Adipocyte (in vitro differentiated cells): ENCODE measurements at regions not wholly inside any gene's neighbourhood (a gene's known extent, or its start where the extent isn't known, plus 50 kb on each side); places are given as distances from the start of the nearest gene placed in this dataset.

Experiments used
- DNase-seq: peaks from one replicate; pipeline ENCODE4 v3.0.0-alpha.2; 2015; ENCODE audit warnings: low read depth
- H3K27me3 ChIP-seq: replicated peaks from 2 replicates; pipeline ENCODE4 v1.7.0; 2013; ENCODE audit warnings: mild to moderate bottlenecking, low read length, moderate library complexity; ENCODE audit not compliant: control insufficient read depth, insufficient read depth
- H3K36me3 ChIP-seq: 2 replicates; pipeline ENCODE4 v1.7.0; 2013; ENCODE audit warnings: low read length, mild to moderate bottlenecking, moderate library complexity; ENCODE audit not compliant: control insufficient read depth, insufficient read depth, severe bottlenecking
- H3K4me1 ChIP-seq: 2 replicates; pipeline ENCODE4 v1.7.0; 2013; ENCODE audit warnings: mild to moderate bottlenecking, low read length, moderate library complexity; ENCODE audit not compliant: control insufficient read depth, insufficient read depth
- H3K4me3 ChIP-seq: 2 replicates; pipeline ENCODE4 v1.7.0; 2013; ENCODE audit warnings: mild to moderate bottlenecking, low read length, moderate library complexity
- H3K9ac ChIP-seq: 2 replicates; pipeline ENCODE4 v1.7.0; 2013; ENCODE audit warnings: mild to moderate bottlenecking, low read length, moderate library complexity
- H3K9me3 ChIP-seq: 2 replicates; pipeline ENCODE4 v1.7.0; 2013; ENCODE audit warnings: mild to moderate bottlenecking, low read length, moderate library complexity; ENCODE audit not compliant: control insufficient read depth

GRCh38 chr2:16130541-16130880 lies 190.2 kb downstream of the MYCN start:
- DNase-seq, result no peak
- H3K27me3 ChIP-seq, result no peaks in the 10 kb centered on the region
- H3K4me3 ChIP-seq, result no peak overlapping the region

DNA sequence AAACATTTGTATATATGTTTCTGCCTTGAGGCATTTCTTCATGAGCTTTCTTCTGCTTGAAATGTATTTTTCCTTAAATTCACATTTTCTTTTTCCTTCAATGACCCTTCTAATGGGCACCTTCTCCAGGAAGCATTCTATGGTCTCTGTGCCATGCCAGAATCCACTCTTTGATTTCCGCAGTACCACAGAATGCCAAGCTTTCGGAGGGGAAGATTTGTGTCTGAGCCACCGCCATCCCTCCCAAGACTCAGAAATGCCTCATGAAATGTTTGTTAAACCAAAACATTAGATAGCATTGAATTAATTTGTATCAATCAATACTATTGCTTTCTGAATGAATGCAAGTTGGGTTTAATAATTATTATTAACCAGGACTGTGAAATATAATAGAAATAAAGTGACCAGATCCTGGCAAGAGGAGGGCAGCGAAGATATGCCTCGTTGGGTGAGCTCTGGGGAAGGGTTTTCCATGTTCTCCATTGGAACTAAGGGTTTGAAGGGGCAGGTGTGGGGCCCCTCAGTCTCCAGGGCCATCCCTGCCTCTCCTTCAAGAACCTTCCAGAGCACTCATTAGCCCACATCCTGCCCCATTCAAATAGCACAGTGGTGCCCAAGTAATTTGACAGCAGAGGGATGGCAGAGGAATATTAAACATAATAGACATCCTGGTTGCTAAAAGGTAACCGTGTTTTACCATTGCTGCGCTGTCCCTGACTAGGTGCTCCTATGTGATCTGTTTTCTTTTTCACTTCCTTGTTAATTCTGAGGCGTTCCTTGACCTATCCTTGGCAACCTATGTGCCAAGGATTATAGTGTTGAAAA lies 189.6 kb downstream of the MYCN start:
- no peaks in the 10 kb centered on the region for H3K9me3 ChIP-seq
- H3K36me3 ChIP-seq, result no peaks in the 10 kb centered on the region
- no peaks in the 10 kb centered on the region for H3K27me3 ChIP-seq
- H3K9ac ChIP-seq, result no peak overlapping the region
- H3K4me1 ChIP-seq, result no peaks in the 10 kb centered on the region
- DNase-seq, result no peak
- no peak overlapping the region for H3K4me3 ChIP-seq

More at GRCh38 chr2:16130541-16130880, 190.2 kb downstream of the MYCN start:
- Histone ChIP-seq H3K36me3 (no peaks in the 10 kb centered on the region), H3K9me3 (no peaks in the 10 kb centered on the region), H3K9ac (no peak overlapping the region), H3K4me1 (no peaks in the 10 kb centered on the region)

DNA sequence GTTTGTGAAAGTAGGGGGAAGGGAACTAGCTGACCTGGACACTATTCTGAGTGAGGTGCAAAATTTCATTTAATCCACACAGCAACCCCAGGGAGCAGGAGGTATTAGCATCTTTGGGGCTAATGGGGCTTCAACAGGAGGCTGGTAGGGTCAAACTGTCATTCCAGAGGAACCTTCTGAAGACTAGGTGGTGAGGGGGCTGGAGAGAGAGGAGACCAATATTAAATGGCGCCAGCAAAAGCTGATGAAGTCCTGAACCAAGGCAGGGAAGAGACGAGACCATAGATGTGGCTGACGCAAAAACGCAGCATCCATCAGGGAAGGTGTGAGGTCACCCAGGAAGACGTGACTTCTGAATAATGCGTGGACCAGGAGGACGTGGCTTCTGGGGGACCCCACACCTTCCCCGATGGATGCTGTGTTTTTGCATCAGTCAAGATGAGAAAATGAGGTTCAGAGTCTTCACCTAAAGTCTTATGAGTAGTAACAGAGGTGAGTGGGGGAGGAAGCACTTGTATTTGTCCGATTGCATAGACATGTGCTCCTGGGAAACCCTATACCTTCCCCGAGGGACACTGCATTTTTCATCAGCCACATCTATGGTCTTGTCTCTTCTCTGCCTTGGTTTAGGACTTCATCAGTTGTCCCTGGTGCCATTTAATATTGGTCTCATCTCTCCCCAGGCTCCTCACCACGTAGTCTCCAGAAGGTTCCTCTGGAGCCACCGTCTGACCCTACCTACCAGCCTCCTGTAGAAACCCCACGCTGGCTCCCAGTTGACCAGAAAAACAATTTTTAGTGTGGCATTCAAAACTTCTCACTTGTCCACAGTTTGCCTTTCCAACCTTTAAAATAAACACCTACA lies 188.6 kb downstream of the MYCN start:
- no peak overlapping the region for H3K4me3 ChIP-seq
- H3K27me3 ChIP-seq, result no peaks in the 10 kb centered on the region
- H3K4me1 ChIP-seq, result no peaks in the 10 kb centered on the region
- H3K9me3 ChIP-seq, result no peaks in the 10 kb centered on the region
- no peaks in the 10 kb centered on the region for H3K36me3 ChIP-seq
- no peak overlapping the region for H3K9ac ChIP-seq
- DNase-seq, result no peak

DNA sequence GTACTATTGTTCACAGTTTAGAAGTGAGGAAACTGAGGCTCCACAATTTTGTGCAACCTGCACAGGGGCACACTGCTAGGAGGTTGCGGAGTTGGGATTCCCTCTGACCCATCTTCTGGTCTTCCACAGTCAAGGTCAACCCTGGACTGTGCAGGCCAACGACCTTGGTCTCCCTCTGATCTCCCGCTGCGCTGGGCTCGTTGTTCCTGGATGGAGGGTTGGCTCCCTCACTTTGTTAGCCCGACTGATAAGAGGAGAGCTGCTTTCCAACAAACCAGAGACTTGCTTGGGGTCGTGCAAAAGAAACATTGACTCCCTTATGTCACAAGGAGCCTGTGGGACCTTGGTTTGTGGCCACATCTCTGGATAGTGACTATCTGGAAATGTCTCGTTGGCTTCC lies 187.6 kb downstream of the MYCN start:
- DNase-seq, result no peak
- H3K27me3 ChIP-seq, result no peaks in the 10 kb centered on the region
- no peaks in the 10 kb centered on the region for H3K9me3 ChIP-seq
- H3K4me1 ChIP-seq, result no peaks in the 10 kb centered on the region
- no peak overlapping the region for H3K4me3 ChIP-seq
- no peaks in the 10 kb centered on the region for H3K36me3 ChIP-seq
- no peak overlapping the region for H3K9ac ChIP-seq

GRCh38 chr2:16127276-16127940 lies 187.1 kb downstream of the MYCN start:
- H3K27me3 ChIP-seq, result no peaks in the 10 kb centered on the region
- DNase-seq, result no peak
- H3K36me3 ChIP-seq, result no peaks in the 10 kb centered on the region
- no peak overlapping the region for H3K4me3 ChIP-seq
- no peaks in the 10 kb centered on the region for H3K4me1 ChIP-seq
- H3K9me3 ChIP-seq, result no peaks in the 10 kb centered on the region
- no peak overlapping the region for H3K9ac ChIP-seq

DNA sequence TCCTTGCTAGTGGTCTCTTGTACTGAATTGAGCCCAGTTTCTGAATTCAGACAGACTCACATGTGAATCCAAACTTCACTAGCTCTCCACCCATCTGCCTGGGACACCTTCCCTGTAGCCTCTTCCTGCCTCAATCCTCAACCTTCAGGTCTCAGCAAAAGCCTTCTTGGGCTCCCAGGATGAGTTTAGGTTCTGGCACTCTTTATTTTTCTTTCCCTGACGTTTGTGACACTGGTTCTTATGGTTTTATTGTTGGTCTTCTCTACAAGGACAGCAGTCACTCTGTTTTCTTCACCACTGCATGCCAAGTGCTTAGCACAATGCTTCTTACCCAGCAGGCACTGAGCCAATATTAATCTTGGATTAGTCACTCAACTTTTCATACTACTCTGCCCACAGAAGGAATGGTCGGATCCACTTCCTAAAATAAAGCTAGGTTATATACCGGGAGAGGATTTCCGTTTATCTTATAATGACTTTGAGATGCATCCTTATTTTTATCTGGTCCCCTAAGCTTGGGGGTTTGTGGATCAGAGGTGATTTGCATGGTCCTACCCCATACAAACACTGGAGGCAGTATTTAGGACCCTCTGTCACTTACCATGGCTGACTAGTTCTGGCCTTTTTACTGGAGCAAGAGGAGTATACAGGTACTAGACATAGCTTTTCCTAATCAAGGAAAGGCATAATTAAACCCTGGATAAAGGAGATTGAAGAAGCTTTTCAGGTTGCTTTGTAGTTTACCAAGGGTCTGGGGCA lies 186.3 kb downstream of the MYCN start:
- no peak overlapping the region for H3K4me3 ChIP-seq
- peaks cover under 1% of the 10 kb centered on the region for H3K9me3 ChIP-seq
- H3K9ac ChIP-seq, result no peak overlapping the region
- H3K4me1 ChIP-seq, result no peaks in the 10 kb centered on the region
- no peak for DNase-seq
- no peaks in the 10 kb centered on the region for H3K36me3 ChIP-seq
- H3K27me3 ChIP-seq, result no peaks in the 10 kb centered on the region

GRCh38 chr2:16125614-16126516 lies 185.5 kb downstream of the MYCN start:
- Histone ChIP-seq H3K36me3 (no peaks in the 10 kb centered on the region), H3K9ac (no peak overlapping the region), H3K4me3 (no peak overlapping the region), H3K4me1 (no peaks in the 10 kb centered on the region), H3K27me3 (no peaks in the 10 kb centered on the region), H3K9me3 (peaks cover 9% of the 10 kb centered on the region)
- DNase-seq, result no peak

DNA sequence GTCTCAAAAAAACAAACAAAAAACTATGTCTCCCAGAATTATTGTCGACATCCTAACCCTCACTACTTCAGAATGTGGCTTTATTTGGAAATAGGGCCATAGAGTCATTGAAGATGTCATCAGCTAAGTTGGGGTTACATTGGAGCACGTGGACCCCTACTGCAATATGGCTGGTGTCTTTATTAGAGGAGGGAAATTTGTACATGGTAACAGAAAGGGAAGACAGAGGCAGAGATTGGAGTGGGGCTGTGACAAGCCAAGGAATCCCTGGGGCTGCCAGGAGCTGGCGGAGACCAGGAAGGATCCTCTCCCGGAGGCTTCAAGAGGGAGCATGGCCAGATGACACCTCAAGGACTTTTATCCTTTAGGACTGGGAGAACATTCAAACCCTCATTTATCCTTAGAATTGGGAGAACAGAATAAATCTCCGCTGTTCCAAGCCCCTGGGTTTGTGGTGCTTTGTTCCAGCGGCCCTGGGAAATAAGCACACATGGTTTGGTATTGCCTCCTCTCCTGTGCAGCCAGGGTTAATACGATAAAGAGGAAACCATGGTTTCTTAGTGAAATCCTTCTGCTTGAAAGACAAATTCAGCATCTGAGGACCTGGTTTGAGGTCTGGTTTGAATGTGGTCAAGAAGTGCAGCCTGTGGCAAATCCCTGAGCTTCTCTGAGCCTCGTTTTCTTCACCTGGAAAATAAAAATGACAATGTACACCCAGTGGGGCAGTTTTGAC lies 184.7 kb downstream of the MYCN start:
- no peak overlapping the region for H3K9ac ChIP-seq
- H3K36me3 ChIP-seq, result no peaks in the 10 kb centered on the region
- H3K9me3 ChIP-seq, result peaks cover 9% of the 10 kb centered on the region
- H3K4me1 ChIP-seq, result no peaks in the 10 kb centered on the region
- no peak overlapping the region for H3K4me3 ChIP-seq
- no peak for DNase-seq
- H3K27me3 ChIP-seq, result no peaks in the 10 kb centered on the region

DNA sequence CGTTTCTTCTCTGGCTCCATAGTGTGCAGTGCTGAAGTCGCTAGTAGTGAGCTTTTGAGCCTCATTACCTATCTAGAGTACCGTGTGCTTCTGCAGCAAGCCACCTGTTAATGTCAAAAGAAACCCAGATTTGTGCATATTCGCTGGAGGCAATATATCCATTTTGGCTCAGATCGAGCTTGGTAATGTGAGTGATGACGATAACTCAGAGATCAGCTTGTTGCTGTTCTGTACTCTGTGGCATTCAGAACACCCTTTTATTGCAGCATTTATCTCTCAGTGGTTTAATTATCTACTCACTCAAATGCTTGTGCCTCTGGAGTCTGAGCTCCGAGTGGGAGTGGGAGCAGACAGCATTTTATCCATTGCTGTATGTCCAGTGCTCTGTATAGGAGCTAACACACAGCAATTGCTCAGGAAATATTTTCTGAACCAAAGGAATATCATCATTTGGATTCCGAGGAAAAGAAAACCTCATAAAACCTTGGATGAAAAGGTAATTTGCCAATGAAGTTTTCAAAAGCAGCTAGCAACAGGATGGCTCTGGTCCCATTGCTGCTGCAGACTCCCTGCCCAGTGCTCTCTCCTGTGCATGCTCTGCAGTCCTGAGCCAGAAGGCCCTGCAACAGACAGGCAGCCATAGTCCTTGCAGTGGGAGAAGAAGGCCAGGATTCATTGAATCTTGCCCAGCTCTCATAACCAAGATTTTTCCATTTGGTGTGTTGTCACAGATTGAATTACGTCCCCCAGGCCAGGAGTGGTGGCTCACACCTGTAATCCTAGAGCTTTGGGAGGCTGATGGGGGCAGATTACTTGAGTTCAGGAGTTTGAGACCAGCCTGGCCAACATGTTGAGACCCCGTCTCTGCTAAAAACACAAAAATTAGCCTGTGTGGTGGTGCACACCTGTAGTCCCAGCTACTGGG lies 183.8 kb downstream of the MYCN start:
- Histone ChIP-seq H3K36me3 (no peaks in the 10 kb centered on the region), H3K9ac (no peak overlapping the region), H3K4me3 (no peak overlapping the region), H3K4me1 (no peaks in the 10 kb centered on the region), H3K27me3 (no peaks in the 10 kb centered on the region), H3K9me3 (peaks cover 9% of the 10 kb centered on the region)
- no peak for DNase-seq
